Suprapubic skin (tissue), 4 donors: ENCODE measurements at regions not wholly inside any gene's neighbourhood (a gene's known extent, or its start where the extent isn't known, plus 50 kb on each side); places are given as distances from the start of the nearest gene placed in this dataset.
"Not testable (repeated sequence)": the region's sequence is repeated elsewhere in the genome, so short reads cannot be mapped to it uniquely, and the experiment has no call there.

ENCODE experiments used
- DNase-seq, 2 donors: peaks; one replicate each; pipeline ENCODE4 v3.0.0-alpha.2; 2019; ENCODE audit warnings: low spot score in 2 of 2
- H3K27ac ChIP-seq: fragments of 200-600 bp; sonication (generic); one replicate; pipeline ENCODE4 v1.5.1; 2019
- H3K27me3 ChIP-seq: fragments of 200-600 bp; sonication (generic); one replicate; pipeline ENCODE4 v1.5.1; 2019
- H3K36me3 ChIP-seq: fragments of 200-600 bp; sonication (generic); one replicate; pipeline ENCODE4 v1.5.1; 2019
- H3K4me1 ChIP-seq: fragments of 200-600 bp; sonication (generic); one replicate; pipeline ENCODE4 v1.5.1; 2019
- H3K4me3 ChIP-seq: fragments of 200-600 bp; sonication (generic); one replicate; pipeline ENCODE4 v1.5.1; 2019; ENCODE audit warnings: mild to moderate bottlenecking
- H3K9me3 ChIP-seq: fragments of 200-600 bp; sonication (generic); one replicate; pipeline ENCODE4 v1.5.1; 2019
- EP300 ChIP-seq: sonication (generic); formaldehyde crosslinking; IDR thresholded peaks from one replicate; pipeline ENCODE4 v1.6.1; 2017; ENCODE audit warnings: antibody characterized with exemption
- POLR2A ChIP-seq, 2 donors: fragments of 450-650 bp; IDR thresholded peaks; one replicate each; pipeline ENCODE4 v1.6.1; 2017; ENCODE audit warnings: antibody characterized with exemption in 2 of 2, mild to moderate bottlenecking in 2 of 2, moderate library complexity in 2 of 2
- POLR2AphosphoS5 ChIP-seq, 3 donors: sonication (generic); formaldehyde crosslinking; IDR thresholded peaks; one replicate each; pipeline ENCODE4 v1.6.1; 2017; ENCODE audit warnings: antibody characterized with exemption in 3 of 3
- WGBS: methylation state at CpG from one replicate; pipeline ENCODE4 v1.1.5; 2018; 5-methylcytosine and 5-hydroxymethylcytosine counted together
- TF ChIP-seq, protein P1 (sequence below), 2 donors: fragments of 200-600 bp in 1 of 2; fragments of 450-650 bp in 1 of 2; sonication (generic) in 1 of 2; IDR thresholded peaks; one replicate each; pipeline ENCODE4 v1.5.1; 2016 to 2019; ENCODE audit warnings: antibody characterized with exemption in 2 of 2, mild to moderate bottlenecking in 1 of 2, moderate library complexity in 1 of 2

DNA sequence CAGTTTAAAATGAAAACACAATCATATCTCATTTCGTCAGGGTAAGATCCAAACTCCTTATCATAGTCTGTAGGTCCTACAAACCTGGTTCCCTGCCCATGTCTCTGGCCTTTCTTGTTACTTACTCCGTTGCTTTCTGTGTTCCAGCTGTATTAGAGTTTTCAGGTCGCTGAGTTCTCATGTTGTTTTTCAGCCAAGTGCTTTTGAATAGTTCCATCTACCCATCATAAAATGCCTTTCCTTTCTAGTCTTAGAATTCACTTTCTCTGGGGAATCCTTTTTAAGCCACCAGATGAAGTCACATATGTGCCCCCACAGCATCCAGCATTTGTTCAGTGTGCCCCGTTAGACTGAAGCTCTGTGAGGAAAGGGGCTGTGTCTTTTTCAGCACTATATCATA is 228.7 kb downstream of the YTHDC2 start:
- WGBS, result 62% methylated on average over 4 of the region's 4 CpGs
- Histone ChIP-seq H3K27ac (no peak overlapping the region), H3K4me1 (no peaks in the 10 kb centered on the region), H3K9me3 (no peaks in the 10 kb centered on the region), H3K36me3 (no peaks in the 10 kb centered on the region), H3K27me3 (no peaks in the 10 kb centered on the region), H3K4me3 (no peak overlapping the region)
- no peak for TF ChIP-seq POLR2AphosphoS5 (IDR thresholded peaks at IDR 0.05)
- no peak for TF ChIP-seq POLR2A (IDR thresholded peaks at IDR 0.05)
- TF ChIP-seq EP300, result no peak
- TF ChIP-seq, protein P1, sequence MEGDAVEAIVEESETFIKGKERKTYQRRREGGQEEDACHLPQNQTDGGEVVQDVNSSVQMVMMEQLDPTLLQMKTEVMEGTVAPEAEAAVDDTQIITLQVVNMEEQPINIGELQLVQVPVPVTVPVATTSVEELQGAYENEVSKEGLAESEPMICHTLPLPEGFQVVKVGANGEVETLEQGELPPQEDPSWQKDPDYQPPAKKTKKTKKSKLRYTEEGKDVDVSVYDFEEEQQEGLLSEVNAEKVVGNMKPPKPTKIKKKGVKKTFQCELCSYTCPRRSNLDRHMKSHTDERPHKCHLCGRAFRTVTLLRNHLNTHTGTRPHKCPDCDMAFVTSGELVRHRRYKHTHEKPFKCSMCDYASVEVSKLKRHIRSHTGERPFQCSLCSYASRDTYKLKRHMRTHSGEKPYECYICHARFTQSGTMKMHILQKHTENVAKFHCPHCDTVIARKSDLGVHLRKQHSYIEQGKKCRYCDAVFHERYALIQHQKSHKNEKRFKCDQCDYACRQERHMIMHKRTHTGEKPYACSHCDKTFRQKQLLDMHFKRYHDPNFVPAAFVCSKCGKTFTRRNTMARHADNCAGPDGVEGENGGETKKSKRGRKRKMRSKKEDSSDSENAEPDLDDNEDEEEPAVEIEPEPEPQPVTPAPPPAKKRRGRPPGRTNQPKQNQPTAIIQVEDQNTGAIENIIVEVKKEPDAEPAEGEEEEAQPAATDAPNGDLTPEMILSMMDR (IDR thresholded peaks at IDR 0.05), result no peak
- DNase-seq, result no peak

DNA sequence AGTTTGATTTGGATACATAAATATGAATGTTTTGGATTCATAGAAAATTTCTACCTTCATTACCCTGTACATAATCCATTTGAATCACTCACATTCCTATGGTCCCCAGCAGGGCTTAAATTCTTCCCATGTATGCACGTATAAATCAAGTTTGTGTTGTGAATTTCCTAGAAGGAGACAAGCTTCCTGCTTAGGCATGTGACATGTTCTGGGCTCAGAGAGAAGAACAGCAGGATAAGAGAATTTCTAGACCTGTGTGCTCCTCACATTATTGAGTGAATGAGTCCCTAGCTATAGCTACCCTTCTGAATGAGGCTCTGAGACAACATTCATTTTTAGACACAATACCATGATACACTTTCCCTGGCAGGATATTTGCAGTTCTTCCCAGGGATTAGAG is 229.1 kb downstream of the YTHDC2 start:
- Histone ChIP-seq H3K4me3 (no peak overlapping the region), H3K4me1 (no peaks in the 10 kb centered on the region), H3K27ac (no peak overlapping the region), H3K9me3 (no peaks in the 10 kb centered on the region), H3K36me3 (no peaks in the 10 kb centered on the region), H3K27me3 (no peaks in the 10 kb centered on the region)
- whole genome bisulfite sequencing, result 0% methylated on average over 1 of the region's 1 CpG
- no peak for DNase-seq
- TF ChIP-seq POLR2AphosphoS5 (IDR thresholded peaks at IDR 0.05) (no peak), POLR2A (IDR thresholded peaks at IDR 0.05) (no peak), EP300 (no peak)
- TF ChIP-seq, protein P1 (IDR thresholded peaks at IDR 0.05), result no peak

DNA sequence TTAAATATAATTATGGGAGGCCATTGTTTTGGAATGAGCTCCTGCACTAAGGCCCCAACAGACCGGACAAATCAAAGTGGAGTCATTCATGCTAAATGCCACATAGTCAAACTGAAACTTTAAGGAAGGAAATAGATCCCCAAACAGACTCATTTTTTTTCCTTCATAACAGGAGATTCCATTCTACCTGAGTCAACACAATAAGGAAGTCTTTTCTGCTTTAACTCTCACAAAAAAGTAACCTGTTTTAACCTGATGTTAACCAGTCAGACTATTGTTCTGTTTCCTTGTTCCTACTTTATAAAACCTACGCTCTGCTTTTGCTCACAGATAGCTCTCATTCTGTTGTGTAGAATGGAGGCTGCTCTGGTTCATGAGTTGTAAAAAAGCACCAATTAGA is 234.9 kb downstream of the YTHDC2 start:
- no peak for DNase-seq
- H3K4me3 ChIP-seq, result no peak overlapping the region
- TF ChIP-seq, protein P1 (IDR thresholded peaks at IDR 0.05), result no peak
- no peak for TF ChIP-seq POLR2AphosphoS5 (IDR thresholded peaks at IDR 0.05)
- no peaks in the 10 kb centered on the region for H3K36me3 ChIP-seq
- WGBS, result 83% methylated on average over 2 of the region's 2 CpGs
- H3K9me3 ChIP-seq, result peaks cover 5% of the 10 kb centered on the region
- H3K27me3 ChIP-seq, result no peaks in the 10 kb centered on the region
- no peak overlapping the region for H3K27ac ChIP-seq
- no peaks in the 10 kb centered on the region for H3K4me1 ChIP-seq

DNA sequence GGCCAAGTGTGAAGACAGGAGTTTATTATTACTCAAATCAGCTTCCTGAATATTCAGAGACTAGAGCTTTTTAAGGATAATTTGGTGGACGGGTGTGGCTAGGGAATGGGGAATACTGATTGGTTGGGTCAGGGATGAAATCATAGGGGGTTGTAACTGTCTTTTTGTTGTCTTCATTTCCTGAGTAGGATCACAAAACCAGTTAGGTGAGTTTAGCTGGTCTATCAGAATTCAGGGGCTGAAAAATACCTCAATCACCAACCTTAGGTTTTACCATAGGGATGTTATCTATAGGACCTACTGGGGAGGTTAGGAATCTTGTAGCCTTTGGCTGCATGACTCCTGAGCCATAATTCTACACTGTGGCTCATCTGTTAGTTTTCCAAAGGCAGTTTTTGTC is 235.8 kb downstream of the YTHDC2 start:
- WGBS, result 83% methylated on average over 1 of the region's 1 CpG
- TF ChIP-seq, protein P1 (IDR thresholded peaks at IDR 0.05), result no peak
- TF ChIP-seq POLR2A (IDR thresholded peaks at IDR 0.05) (no peak), EP300 (no peak), POLR2AphosphoS5 (IDR thresholded peaks at IDR 0.05) (no peak)
- Histone ChIP-seq H3K27me3 (no peaks in the 10 kb centered on the region), H3K4me1 (no peaks in the 10 kb centered on the region), H3K27ac (no peak overlapping the region), H3K9me3 (peaks cover 5% of the 10 kb centered on the region), H3K36me3 (no peaks in the 10 kb centered on the region), H3K4me3 (no peak overlapping the region)
- no peak for DNase-seq

DNA sequence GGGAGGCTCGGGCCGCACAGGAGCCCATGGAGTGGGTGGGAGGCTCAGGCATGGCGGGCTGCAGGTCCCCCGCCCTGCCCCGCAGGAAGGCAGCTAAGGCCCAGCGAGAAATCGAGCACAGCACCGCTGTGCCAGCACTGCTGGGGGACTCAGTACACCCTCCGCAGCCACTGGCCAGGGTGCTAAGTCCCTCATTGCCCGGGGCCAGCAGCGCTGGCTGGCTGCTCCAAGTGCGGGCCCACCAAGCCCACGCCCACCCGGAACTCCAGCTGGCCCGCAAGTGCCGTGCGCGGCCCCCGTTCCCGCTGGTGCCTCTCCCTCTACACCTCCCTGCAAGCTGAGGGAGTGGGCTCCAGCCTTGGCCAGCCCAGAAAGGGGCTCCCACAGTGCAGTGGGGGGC is 239.7 kb downstream of the YTHDC2 start:
- not testable (repeated sequence) for DNase-seq, H3K4me1 ChIP-seq, H3K36me3 ChIP-seq, H3K4me3 ChIP-seq, H3K27me3 ChIP-seq, H3K9me3 ChIP-seq, H3K27ac ChIP-seq
- 92% methylated on average over 16 of the region's 20 CpGs for WGBS

DNA sequence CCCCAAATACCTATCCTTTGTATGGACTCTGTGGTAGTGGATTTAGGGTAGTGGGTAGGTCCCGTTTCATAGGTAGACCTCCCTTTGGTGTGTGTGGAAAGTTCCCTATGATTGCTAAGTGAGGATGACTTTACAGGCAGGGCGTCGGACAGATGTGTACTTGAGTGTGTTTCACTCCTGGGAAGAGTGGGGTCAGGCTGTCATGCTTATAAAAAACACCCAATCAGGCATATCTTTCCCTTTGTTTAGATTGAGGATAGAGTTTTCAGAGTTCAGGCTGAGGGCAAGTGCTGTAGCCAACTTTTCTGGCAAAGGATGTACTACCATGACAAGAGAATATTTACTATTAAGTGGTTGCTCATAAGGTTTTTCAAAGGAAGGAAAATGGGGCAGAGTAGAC is 242.0 kb downstream of the YTHDC2 start:
- Histone ChIP-seq H3K27me3 (no peaks in the 10 kb centered on the region), H3K4me1 (no peaks in the 10 kb centered on the region), H3K9me3 (no peaks in the 10 kb centered on the region), H3K27ac (no peak overlapping the region), H3K4me3 (no peak overlapping the region), H3K36me3 (no peaks in the 10 kb centered on the region)
- 91% methylated on average over 3 of the region's 3 CpGs for WGBS
- no peak for DNase-seq
- no peak for TF ChIP-seq EP300
- no peak for TF ChIP-seq POLR2A (IDR thresholded peaks at IDR 0.05)
- no peak for TF ChIP-seq POLR2AphosphoS5 (IDR thresholded peaks at IDR 0.05)
- TF ChIP-seq, protein P1 (IDR thresholded peaks at IDR 0.05), result no peak
